Colon (tissue), 2 donors: ENCODE measurements at regions not wholly inside any gene's neighbourhood (a gene's known extent, or its start where the extent isn't known, plus 50 kb on each side); places are given as distances from the start of the nearest gene placed in this dataset.
"Not testable (repeated sequence)": the region's sequence is repeated elsewhere in the genome, so short reads cannot be mapped to it uniquely, and the experiment has no call there.

Experiments used
- FAIRE-seq: peaks from 2 replicates; lab custom pipeline; 2012; peaks lifted over from hg19 to GRCh38; lab: Jason Lieb, UNC
- donor health status: control.
- donor health status: control.

- no peak for FAIRE-seq
Observed at GRCh38 chr13:73335210-73335609, 276.4 kb downstream of the KLF5 start.

GRCh38 chr13:73334445-73334844, 275.6 kb downstream of the KLF5 start:
- FAIRE-seq = no peak

GRCh38 chr13:73331556-73331955, 272.8 kb downstream of the KLF5 start:
- no peak for FAIRE-seq

GRCh38 chr13:73329355-73329754, 270.6 kb downstream of the KLF5 start:
- FAIRE-seq = no peak

- FAIRE-seq = no peak
Observed at GRCh38 chr13:73327579-73327978, 268.8 kb downstream of the KLF5 start.

GRCh38 chr13:73325723-73326558, 267.1 kb downstream of the KLF5 start:
- peak; percentile 5 for FAIRE-seq

GRCh38 chr13:73324842-73325722, 266.3 kb downstream of the KLF5 start:
- FAIRE-seq = no peak

- FAIRE-seq = no peak
Observed at GRCh38 chr13:73323615-73324014, 264.8 kb downstream of the KLF5 start.

- FAIRE-seq = no peak
Observed at GRCh38 chr13:73321043-73321442, 262.2 kb downstream of the KLF5 start.

GRCh38 chr13:73317140-73317539, 258.3 kb downstream of the KLF5 start:
- FAIRE-seq = no peak

- peak; percentile 87 for FAIRE-seq
Observed at GRCh38 chr13:73310366-73310765, 251.6 kb downstream of the KLF5 start.

- FAIRE-seq = peak; percentile 95
Observed at GRCh38 chr13:73307481-73307880, 248.7 kb downstream of the KLF5 start.

- no peak for FAIRE-seq
Observed at GRCh38 chr13:73306688-73307087, 247.9 kb downstream of the KLF5 start.

- FAIRE-seq = no peak
Observed at GRCh38 chr13:73304442-73304841, 245.6 kb downstream of the KLF5 start.

- FAIRE-seq = no peak
Observed at GRCh38 chr13:73303851-73304250, 245.0 kb downstream of the KLF5 start.

- not testable (repeated sequence) for FAIRE-seq
Observed at GRCh38 chr13:73301622-73302021, 242.8 kb downstream of the KLF5 start.

- FAIRE-seq = peak; percentile 38
Observed at GRCh38 chr13:73300718-73301425, 242.1 kb downstream of the KLF5 start.

- FAIRE-seq = no peak
Observed at GRCh38 chr13:73299787-73300186, 241.0 kb downstream of the KLF5 start.

- FAIRE-seq = no peak
Observed at GRCh38 chr13:73293913-73294523, 235.2 kb downstream of the KLF5 start.

GRCh38 chr13:73292127-73292526, 233.3 kb downstream of the KLF5 start:
- no peak for FAIRE-seq

GRCh38 chr13:73290844-73291243, 232.0 kb downstream of the KLF5 start:
- no peak for FAIRE-seq

GRCh38 chr13:73288596-73288995, 229.8 kb downstream of the KLF5 start:
- FAIRE-seq = no peak
